CMK (cell line): ENCODE measurements at regions not wholly inside any gene's neighbourhood (a gene's known extent, or its start where the extent isn't known, plus 50 kb on each side); places are given as distances from the start of the nearest gene placed in this dataset.
A peak's percentile ranks its signal among the peaks of the same experiment; 100 is the strongest.

Experiments
- DNase-seq: peaks from one replicate; pipeline ENCODE4 v3.0.0-alpha.2; 2010; ENCODE audit warnings: low read depth

DNA sequence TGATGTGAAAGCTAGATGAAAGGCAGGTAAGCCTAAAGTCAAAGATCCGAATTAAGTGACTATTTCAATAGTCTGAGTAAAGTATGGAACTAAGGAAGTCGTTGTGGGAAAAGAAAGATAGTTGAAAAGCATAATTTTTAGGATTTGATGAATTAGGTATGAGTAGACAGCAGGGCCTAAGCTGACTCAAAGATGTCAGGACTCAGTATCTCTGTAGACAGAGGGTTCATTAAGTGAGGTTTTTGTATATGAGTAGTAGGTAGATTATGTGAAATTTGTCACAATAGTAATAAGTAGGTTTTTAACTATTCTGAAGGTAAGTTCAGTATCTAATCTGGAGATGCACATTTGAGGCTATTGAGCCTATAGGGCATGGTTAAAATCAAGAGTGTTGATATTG, 196.4 kb downstream of the RASSF9 start:
- DNase-seq, result no peak

- DNase-seq, result no peak
These were observed 194.4 kb downstream of the RASSF9 start for GRCh38 chr12:85641796-85642195.

DNA sequence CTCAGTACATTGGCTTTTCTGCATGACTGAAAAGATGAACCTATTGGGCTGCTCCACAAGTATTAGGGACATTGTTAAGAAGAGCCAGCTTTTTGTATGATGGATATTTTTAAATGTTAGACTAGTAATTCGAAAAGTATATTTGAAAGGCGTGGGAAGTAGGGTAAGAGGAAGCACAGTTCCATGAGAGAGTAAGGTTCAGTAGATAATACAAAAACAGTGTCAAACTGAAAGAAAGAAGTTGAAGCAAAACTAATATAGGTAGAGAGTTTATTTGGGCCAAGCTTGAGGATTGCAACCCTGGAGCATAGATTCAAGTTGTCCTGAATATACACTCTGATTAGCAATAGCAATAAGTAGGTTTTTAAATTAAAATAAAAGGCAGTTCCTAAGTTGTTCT, 193.9 kb downstream of the RASSF9 start:
- no peak for DNase-seq

- DNase-seq, result no peak
These were observed 193.4 kb downstream of the RASSF9 start for GRCh38 chr12:85642808-85643207.

- no peak for DNase-seq
These were observed 191.7 kb downstream of the RASSF9 start for GRCh38 chr12:85644508-85644907.

- DNase-seq, result no peak
These were observed 182.3 kb downstream of the RASSF9 start for GRCh38 chr12:85653731-85654455.

- no peak for DNase-seq
These were observed 181.8 kb downstream of the RASSF9 start for GRCh38 chr12:85654456-85654840.

DNA sequence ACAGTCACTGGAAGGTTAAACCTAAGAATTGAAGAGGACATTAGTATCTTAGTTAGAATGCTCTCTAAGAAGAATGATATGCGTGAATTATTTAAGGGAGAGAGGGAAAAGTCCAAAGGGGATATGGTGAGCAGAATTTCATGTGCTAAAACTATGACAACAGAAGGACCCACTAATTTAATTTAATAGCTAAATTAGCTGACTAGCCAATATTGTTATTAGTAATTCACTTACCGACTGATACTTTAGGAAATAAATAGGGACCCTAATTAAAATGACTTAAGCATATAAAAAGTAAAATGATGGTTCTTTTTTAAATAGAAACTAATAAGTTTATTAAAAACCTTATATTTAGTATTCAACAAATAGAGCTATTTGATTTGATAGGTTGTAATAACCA, 179.6 kb downstream of the RASSF9 start:
- no peak for DNase-seq

GRCh38 chr12:85657251-85657650, 179.0 kb downstream of the RASSF9 start:
- no peak for DNase-seq

- peak; percentile 48 for DNase-seq
These were observed 178.2 kb downstream of the RASSF9 start for GRCh38 chr12:85657836-85658630.

GRCh38 chr12:85659754-85660530, 176.3 kb downstream of the RASSF9 start:
- DNase-seq, result no peak

GRCh38 chr12:85661461-85662206, 174.6 kb downstream of the RASSF9 start:
- DNase-seq, result no peak

DNA sequence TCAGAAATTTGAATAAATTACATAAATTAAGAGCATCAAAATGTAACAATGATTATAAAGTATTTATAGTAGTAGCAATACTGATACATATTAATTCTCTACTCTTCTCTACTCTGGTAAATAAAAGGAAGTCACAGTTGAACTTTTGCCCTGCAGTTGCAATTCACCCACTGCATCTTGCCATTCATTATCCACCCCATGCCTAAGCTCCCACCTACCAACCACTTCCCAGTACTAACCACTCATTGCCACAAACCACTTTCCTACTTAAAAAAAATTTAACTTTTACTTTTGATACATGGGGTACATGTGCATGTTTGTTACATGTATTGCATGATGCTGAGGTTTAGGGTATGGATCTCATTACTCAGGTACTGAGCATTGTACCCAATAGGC, 174.0 kb downstream of the RASSF9 start:
- DNase-seq, result no peak

GRCh38 chr12:85663631-85664030, 172.6 kb downstream of the RASSF9 start:
- no peak for DNase-seq

GRCh38 chr12:85664429-85664828, 171.8 kb downstream of the RASSF9 start:
- no peak for DNase-seq

- DNase-seq, result no peak
These were observed 166.3 kb downstream of the RASSF9 start for GRCh38 chr12:85669911-85670310.

DNA sequence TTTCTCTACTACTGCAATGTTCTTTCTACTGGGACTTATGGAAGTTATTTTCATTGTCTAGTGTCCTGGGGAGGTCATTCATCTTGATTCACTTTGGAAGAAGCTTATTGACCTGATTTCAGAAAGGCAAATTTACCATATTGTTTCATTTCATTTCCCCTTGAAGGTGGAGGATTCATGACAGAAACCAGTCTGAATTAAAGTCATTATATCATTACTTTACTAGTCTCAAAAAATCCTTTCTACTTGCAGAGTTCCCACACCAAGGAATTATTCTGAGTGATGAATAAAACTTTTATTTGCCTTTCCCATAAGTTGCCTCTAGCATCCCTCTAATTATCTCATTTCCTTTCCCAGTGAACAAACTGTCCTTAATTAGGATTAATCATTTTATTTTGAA, 163.8 kb downstream of the RASSF9 start:
- DNase-seq, result no peak

DNA sequence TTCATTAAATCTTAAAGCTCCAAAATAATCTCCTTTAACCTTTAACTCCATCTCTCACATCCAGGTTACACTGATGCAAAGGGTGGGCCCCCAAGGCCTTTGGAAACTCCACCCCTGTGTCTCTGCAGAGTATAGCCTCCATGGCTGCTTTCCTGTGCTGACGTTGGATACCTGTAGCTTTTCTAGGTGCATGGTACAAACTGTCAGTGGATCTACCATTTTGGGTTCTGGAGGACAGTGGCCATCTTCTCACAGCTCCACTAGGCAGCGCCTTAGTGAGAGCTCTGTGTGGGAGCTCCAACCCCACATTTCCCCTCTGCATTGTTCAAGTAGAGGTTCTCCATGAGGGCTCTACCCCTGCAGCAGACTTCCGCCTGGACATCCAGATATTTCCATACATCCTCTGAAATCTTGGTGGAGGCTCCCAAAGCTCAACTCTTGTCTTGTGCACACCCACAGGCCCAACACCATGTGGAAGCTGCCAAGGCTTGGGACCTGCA, 162.2 kb downstream of the RASSF9 start:
- DNase-seq, result no peak

- no peak for DNase-seq
These were observed 159.1 kb downstream of the RASSF9 start for GRCh38 chr12:85676816-85677749.

GRCh38 chr12:85679296-85679695, 156.9 kb downstream of the RASSF9 start:
- no peak for DNase-seq

- DNase-seq, result no peak
These were observed 155.3 kb downstream of the RASSF9 start for GRCh38 chr12:85680881-85681280.
